GM12872 (cell line): ENCODE measurements at regions not wholly inside any gene's neighbourhood (a gene's known extent, or its start where the extent isn't known, plus 50 kb on each side); places are given as distances from the start of the nearest gene placed in this dataset.

ENCODE experiments used
- TF ChIP-seq, protein P1 (sequence below): IDR thresholded peaks from 3 replicates; pipeline ENCODE4 v1.5.1; 2011; ENCODE audit warnings: low read depth, mild to moderate bottlenecking, low read length, moderate library complexity; ENCODE audit not compliant: insufficient read depth

DNA sequence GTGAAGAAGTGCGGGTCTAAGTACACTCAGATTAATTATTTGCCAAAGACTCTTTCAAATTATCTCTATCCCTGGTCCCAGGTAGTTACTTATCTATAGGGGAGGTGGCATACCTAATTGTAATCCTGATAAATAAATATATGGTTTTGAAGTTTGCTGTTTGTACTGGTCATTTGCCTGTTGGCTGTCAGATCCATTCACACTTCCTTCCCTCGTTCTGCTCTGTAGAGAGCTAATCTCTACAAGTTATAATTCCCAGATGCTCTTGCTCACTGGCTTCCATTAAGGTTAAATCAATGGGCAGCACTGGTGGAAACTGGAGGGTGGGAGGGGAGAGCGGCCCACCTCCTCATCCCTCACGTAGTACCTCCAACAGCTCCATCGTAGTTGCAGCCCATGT, 447.1 kb downstream of the TXNL1 start:
- TF ChIP-seq, protein P1, sequence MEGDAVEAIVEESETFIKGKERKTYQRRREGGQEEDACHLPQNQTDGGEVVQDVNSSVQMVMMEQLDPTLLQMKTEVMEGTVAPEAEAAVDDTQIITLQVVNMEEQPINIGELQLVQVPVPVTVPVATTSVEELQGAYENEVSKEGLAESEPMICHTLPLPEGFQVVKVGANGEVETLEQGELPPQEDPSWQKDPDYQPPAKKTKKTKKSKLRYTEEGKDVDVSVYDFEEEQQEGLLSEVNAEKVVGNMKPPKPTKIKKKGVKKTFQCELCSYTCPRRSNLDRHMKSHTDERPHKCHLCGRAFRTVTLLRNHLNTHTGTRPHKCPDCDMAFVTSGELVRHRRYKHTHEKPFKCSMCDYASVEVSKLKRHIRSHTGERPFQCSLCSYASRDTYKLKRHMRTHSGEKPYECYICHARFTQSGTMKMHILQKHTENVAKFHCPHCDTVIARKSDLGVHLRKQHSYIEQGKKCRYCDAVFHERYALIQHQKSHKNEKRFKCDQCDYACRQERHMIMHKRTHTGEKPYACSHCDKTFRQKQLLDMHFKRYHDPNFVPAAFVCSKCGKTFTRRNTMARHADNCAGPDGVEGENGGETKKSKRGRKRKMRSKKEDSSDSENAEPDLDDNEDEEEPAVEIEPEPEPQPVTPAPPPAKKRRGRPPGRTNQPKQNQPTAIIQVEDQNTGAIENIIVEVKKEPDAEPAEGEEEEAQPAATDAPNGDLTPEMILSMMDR = no peak

DNA sequence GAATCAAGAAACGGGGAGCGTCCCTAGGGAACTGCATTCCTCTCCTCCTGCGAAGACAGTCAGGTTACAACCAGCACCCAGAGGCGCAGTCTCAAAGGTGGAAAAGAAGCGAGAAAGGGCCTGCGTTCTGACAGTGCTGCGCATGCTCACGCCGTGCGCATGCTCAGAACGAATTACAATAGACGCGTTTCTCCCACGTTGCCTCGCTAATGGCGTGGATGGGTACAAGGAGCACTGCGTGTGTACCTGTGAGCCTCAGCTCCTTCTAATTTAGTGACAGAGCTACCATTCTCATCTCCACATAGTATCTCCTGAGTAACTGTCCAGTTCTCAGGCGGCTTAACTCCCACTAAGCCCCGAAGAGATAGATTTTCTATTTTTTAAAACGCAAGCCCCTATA, 448.8 kb downstream of the TXNL1 start:
- TF ChIP-seq, protein P1 = no peak

DNA sequence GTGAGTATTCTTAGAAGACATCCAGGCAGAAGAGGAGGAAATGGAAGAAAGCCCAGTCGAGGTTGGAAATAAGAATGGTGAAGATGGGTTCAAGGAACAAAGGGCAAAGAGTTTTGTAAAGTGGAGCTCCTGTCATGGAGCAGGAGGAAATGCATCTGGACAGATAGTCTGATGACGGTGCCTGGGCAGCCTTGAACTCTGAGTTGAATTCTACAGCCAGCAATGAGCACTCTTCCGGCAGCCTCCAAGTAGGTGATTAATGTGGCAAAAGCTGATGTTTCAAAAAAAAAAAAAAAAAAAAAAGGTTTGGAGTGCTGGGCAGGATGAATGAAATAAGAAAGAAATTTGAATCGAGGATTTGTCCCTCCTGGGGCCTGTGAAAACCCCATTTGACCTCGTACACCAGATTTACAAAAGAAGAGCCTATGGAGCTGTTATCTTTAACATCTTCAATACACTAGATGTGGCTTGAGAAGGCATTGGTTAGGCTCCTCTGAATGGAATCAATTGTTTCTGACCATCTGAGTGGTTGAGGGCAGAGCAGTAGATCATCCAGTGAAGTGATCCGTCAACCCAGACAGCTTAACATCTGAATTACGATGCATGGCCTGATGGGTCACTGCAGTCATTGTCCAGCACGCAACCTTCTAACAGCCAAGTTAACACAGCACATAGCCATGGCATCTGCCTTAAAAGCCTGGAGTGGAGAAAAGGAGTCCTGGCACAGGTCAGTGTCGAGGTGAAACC, 449.7 kb downstream of the TXNL1 start:
- TF ChIP-seq, protein P1 = no peak

DNA sequence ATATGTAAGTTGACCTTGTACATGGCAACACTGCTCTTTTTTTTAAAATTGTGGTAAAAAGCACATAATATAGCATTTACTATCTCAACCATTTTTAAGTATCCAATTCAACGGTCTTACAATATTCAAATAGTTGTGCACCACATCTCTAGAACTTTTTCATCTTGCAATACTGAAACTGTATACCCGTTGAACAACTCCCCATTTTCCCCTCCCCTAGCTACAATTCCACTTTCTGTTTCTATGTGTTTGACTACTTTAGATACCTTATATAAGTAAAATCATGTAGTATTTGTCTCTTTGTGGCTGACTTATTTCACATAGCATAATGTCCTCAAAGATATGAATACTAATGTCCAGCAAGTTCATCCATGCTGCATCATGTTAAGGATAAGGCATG, 452.1 kb downstream of the TXNL1 start:
- TF ChIP-seq, protein P1 = no peak

DNA sequence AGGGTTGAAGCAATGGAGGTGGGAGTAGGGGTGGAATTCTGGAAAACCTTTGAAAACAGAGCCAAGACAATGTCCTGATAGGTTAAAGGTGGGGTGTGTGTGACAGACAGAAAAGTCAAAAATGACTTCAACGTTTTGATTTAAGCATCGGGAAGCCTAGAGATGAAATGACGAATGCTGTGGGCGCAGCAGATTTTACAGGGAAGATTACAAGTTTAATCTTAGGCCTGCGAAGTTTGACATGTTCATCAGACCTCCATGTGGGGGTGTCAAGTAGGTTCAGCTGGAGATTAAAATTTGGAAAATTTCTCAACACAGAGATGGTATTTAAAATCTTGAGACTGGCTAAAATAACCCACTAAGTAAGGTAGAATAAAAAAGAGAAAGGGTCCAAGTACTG, 453.3 kb downstream of the TXNL1 start:
- TF ChIP-seq, protein P1 = no peak

DNA sequence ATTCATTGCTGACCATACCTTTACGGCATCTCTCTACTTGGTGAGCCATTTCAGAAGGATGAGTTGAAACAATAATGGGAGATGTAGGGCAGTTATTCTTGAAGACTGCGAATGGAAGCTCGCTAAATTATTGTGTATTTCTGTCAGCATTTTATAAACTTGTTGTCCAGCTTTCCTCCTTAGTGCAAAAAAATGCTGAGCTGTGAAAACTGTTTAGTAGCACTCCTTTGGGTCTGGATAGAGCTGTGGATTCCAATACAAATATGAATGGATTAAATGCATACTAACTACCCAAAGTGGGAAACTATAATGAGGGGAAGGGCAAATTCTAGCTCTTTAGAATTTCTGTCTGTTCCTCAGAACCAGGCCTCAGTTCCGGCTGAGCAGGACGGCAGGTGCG, 461.6 kb downstream of the TXNL1 start:
- TF ChIP-seq, protein P1 = no peak

DNA sequence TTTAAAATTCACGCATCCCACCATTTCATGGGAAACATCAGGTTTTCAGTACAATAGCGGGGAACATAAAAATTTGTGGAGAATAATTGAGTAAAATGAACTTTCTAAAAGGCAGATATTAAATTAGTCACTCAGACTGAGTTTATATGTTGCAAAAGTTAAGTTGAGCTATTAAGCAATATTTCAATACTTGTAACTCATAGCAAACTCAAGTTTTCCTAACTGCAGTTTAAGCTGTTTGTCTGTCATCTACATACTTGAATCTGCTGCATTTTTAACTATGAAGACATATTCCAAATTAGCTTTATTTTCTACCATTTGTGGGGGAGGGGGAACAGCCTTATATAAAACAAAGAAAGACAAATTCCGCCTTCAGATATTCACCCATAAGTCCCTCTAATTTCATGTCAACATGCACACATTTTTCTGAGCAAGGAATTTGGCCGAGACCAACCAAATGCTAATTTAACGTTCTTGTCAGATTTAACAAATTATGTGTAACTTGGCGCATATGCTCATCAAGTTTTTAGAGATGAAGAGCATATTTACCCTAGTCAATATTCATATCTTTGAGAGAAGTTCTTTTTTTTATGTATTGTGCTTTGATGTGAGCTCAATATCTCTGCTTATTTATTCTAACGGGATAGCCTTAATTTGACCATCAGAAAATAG, 462.9 kb downstream of the TXNL1 start:
- TF ChIP-seq, protein P1 = no peak
